Brain microvascular endothelial cell (primary cell): ENCODE measurements at regions not wholly inside any gene's neighbourhood (a gene's known extent, or its start where the extent isn't known, plus 50 kb on each side); places are given as distances from the start of the nearest gene placed in this dataset.

Source experiments
- DNase-seq: peaks from one replicate; pipeline ENCODE4 v3.0.0-alpha.2; 2020
- H3K27ac ChIP-seq: fragments of 250-450 bp; sonication (Bioruptor Pico); 2 replicates; pipeline ENCODE4 v1.5.1; 2020; ENCODE audit warnings: mild to moderate bottlenecking, moderate library complexity
- H3K27me3 ChIP-seq: fragments of 250-450 bp; sonication (Bioruptor Pico); replicated peaks from 2 replicates; pipeline ENCODE4 v1.5.1; 2020; ENCODE audit warnings: mild to moderate bottlenecking
- H3K36me3 ChIP-seq: fragments of 250-450 bp; sonication (Bioruptor Pico); replicated peaks from 2 replicates; pipeline ENCODE4 v1.5.1; 2020; ENCODE audit warnings: mild to moderate bottlenecking
- H3K4me3 ChIP-seq: 2 replicates; pipeline ENCODE4 v1.5.1; 2011; ENCODE audit warnings: low read depth, mild to moderate bottlenecking, control low read depth, low read length, moderate library complexity
- in situ Hi-C: cut with HindIII; loops from 2 replicates; pipeline ENCODE4 v1.10.0; 2017; ENCODE audit warnings: low sequenced_read_pairs, low pct_ligation_motif_present
- TF ChIP-seq, protein P1 (sequence below): IDR thresholded peaks from 2 replicates; pipeline ENCODE4 v1.5.1; 2011; ENCODE audit warnings: low read depth, mild to moderate bottlenecking, moderate library complexity, low read length, control low read depth, inconsistent platforms; ENCODE audit errors: missing control alignments

DNA sequence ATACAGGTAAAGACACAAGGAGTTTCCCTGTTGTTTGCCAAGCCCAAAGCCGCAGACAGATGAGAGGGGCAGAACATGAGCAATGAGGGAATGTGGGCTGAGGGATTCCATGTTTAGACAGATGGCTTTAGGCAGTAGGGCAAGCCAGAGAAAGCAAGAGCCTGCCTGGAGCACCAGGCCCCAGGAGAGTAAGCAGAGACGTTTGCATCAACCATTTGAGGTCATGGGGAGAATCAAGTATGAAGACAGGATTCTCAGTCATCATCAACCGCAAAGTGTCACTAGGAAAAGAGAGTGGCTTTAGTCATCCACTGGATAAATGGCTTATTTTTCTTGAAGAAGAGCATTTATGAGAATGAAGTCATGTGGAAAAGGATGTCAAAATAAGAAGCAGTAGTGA, 184.7 kb downstream of the COG6 start:
- H3K4me3 ChIP-seq = no peak overlapping the region
- in situ Hi-C loops = no loop called here
- TF ChIP-seq, protein P1, sequence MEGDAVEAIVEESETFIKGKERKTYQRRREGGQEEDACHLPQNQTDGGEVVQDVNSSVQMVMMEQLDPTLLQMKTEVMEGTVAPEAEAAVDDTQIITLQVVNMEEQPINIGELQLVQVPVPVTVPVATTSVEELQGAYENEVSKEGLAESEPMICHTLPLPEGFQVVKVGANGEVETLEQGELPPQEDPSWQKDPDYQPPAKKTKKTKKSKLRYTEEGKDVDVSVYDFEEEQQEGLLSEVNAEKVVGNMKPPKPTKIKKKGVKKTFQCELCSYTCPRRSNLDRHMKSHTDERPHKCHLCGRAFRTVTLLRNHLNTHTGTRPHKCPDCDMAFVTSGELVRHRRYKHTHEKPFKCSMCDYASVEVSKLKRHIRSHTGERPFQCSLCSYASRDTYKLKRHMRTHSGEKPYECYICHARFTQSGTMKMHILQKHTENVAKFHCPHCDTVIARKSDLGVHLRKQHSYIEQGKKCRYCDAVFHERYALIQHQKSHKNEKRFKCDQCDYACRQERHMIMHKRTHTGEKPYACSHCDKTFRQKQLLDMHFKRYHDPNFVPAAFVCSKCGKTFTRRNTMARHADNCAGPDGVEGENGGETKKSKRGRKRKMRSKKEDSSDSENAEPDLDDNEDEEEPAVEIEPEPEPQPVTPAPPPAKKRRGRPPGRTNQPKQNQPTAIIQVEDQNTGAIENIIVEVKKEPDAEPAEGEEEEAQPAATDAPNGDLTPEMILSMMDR = no peak
- no peaks in the 10 kb centered on the region for H3K27me3 ChIP-seq
- H3K27ac ChIP-seq = peak overlapping the region; percentile 28
- H3K36me3 ChIP-seq = no peaks in the 10 kb centered on the region
- DNase-seq = peak; percentile 78

DNA sequence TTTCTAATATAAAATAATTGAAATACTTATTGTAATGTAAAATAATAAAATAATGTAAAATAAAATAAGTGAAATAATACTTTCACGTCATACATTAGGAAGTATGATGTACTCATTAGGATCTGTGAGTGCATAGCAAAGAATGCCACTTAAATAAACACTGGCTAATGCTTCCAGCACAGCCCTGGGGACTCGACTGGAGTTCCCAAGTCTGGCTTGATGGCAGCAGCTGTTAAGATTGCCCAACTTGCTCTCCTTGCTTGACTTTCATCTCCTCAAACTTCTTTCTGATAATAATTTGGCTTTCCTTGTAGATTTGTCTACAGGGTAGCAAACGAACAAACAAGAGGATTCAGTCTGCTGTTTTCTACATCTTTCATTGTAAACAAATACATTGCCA, 191.9 kb downstream of the COG6 start:
- no peak for DNase-seq
- Histone ChIP-seq H3K4me3 (no peak overlapping the region), H3K27ac (no peak overlapping the region), H3K36me3 (no peaks in the 10 kb centered on the region), H3K27me3 (no peaks in the 10 kb centered on the region)
- TF ChIP-seq, protein P1 = no peak
- in situ Hi-C loops = no loop called here

DNA sequence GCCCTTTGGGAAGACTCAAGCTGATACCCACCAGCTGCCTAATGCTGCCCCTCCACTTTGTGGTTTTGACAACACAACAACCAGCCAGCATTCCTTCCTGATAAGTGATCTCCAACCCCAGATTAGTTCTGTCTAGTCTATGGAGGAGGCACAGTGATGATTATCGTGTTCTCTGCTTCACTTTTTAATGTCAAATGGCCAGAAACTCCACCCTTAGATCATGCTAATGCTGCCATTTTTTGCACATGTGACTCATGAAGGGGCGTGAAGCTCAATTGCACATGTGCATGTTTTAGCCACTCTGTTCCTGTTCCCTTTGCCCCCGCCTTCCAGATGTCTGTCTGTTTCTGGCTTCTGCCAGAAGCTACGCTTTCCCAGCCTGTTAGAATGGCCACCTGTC, 199.8 kb downstream of the COG6 start:
- TF ChIP-seq, protein P1 = no peak
- no peak overlapping the region for H3K27ac ChIP-seq
- H3K4me3 ChIP-seq = no peak overlapping the region
- in situ Hi-C loops = no loop called here
- no peaks in the 10 kb centered on the region for H3K36me3 ChIP-seq
- no peaks in the 10 kb centered on the region for H3K27me3 ChIP-seq
- no peak for DNase-seq

DNA sequence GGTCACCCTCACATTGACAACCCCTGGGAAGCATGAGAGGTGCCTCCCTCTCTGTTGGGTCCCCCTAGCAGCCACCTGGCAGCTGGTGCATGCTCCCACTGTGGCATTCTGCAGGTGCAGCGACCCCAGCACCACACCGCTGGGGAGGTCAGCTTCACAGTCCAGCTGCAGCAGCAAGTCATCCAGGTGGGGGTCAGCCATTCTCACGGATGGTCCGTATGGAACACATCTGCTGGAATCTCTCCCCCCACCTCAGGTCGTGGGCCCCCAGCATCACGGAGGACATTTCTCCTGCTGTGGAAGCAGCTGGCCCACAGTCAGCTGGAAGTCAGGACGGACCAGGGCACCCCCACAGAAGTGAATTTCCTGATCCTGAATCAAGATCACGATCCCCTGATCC, 201.3 kb downstream of the COG6 start:
- no peak for DNase-seq
- no peaks in the 10 kb centered on the region for H3K27me3 ChIP-seq
- in situ Hi-C loops = no loop called here
- no peak overlapping the region for H3K27ac ChIP-seq
- no peaks in the 10 kb centered on the region for H3K36me3 ChIP-seq
- TF ChIP-seq, protein P1 = no peak
- H3K4me3 ChIP-seq = no peak overlapping the region

DNA sequence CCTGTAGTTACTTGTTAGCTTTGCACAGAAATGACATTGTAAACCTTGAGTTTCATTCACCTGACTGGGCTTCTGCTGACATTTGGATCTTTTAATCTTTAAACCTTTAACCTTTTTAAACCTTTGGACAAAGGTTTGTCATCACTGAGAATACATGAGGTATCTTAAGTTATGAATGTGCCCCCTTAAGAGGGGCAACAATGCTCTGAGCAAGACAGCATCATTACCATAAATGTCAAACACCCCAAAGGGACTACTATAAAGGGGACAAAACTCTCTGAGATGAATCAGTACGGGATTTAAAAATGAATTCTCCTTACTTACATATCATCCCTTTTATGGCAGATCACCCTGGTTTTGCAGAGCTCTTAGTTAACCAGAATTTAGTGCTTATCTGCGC, 203.3 kb downstream of the COG6 start:
- TF ChIP-seq, protein P1 = no peak
- Histone ChIP-seq H3K4me3 (no peak overlapping the region), H3K36me3 (no peaks in the 10 kb centered on the region), H3K27ac (no peak overlapping the region), H3K27me3 (no peaks in the 10 kb centered on the region)
- no peak for DNase-seq
- in situ Hi-C loops = no loop called here

DNA sequence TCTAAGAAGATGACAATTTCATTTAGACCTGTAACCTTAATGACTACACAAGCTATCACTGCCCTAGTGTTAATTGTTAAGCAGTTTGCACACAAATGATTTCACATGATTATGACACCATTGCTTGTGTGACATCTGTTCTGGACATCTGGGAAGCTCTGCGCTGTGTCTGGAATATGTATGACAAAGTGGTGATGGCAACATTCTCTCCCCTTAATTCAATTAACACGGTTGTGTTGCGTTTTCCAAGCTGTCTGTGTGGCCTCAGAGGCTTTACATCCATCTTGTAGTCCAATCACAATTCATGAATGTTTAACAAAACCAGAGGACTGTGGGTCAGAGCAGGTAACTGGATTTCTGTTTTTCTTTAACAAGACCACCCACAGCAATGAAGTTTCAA, 204.4 kb downstream of the COG6 start:
- no peaks in the 10 kb centered on the region for H3K27me3 ChIP-seq
- no peak overlapping the region for H3K27ac ChIP-seq
- H3K4me3 ChIP-seq = no peak overlapping the region
- in situ Hi-C loops = no loop called here
- H3K36me3 ChIP-seq = no peaks in the 10 kb centered on the region
- no peak for DNase-seq
- TF ChIP-seq, protein P1 = no peak
